GM23338 (cell line): ENCODE measurements at regions not wholly inside any gene's neighbourhood (a gene's known extent, or its start where the extent isn't known, plus 50 kb on each side); places are given as distances from the start of the nearest gene placed in this dataset.

ENCODE experiments used
- CREB1 ChIP-seq: fragments of 250-450 bp; sonication (Bioruptor Pico); IDR thresholded peaks from 2 replicates; pipeline ENCODE4 v1.5.0; 2020; ENCODE audit warnings: low read depth, mild to moderate bottlenecking, moderate library complexity
- CTCF ChIP-seq, 2 experiments: fragments of 200-600 bp in 1 of 2; sonication (generic) in 1 of 2; conservative IDR thresholded peaks; 2 replicates each; pipeline versions ENCODE4 v1.5.1 to v1.6.1; 2016 to 2017; ENCODE audit warnings: antibody characterized with exemption in 2 of 2, low read depth in 2 of 2, mild to moderate bottlenecking in 2 of 2, moderate library complexity in 1 of 2
- EZH2 ChIP-seq: fragments of 200-600 bp; sonication (generic); IDR thresholded peaks from one replicate; pipeline ENCODE4 v1.8.0; 2017; ENCODE audit warnings: antibody characterized with exemption, mild to moderate bottlenecking, low read depth; ENCODE audit not compliant: unreplicated experiment
- EZH2phosphoT487 ChIP-seq: fragments of 200-600 bp; sonication (generic); IDR thresholded peaks from one replicate; pipeline ENCODE4 v1.8.1; 2018; ENCODE audit warnings: antibody characterized with exemption; ENCODE audit not compliant: unreplicated experiment
- JUNB ChIP-seq: IDR thresholded peaks from one replicate; pipeline ENCODE4 v1.6.1; 2016; ENCODE audit warnings: antibody characterized with exemption; ENCODE audit not compliant: unreplicated experiment
- NANOG ChIP-seq: IDR thresholded peaks from 2 replicates; pipeline ENCODE4 v1.6.1; 2016; ENCODE audit warnings: antibody characterized with exemption, borderline replicate concordance
- POLR2AphosphoS5 ChIP-seq: IDR thresholded peaks from 2 replicates; pipeline ENCODE4 v1.6.1; 2016; ENCODE audit warnings: antibody characterized with exemption, low read depth
- ZNF114 ChIP-seq: fragments of 250-450 bp; sonication (Bioruptor Pico); IDR thresholded peaks from 2 replicates; pipeline ENCODE4 v1.5.0; 2020; ENCODE audit warnings: mild to moderate bottlenecking, moderate library complexity
- ZNF331 ChIP-seq: fragments of 250-450 bp; sonication (Bioruptor Pico); IDR thresholded peaks from 2 replicates; pipeline ENCODE4 v1.5.0; 2020; ENCODE audit warnings: low read depth, mild to moderate bottlenecking, moderate library complexity
- ZNF462 ChIP-seq: fragments of 250-450 bp; sonication (Bioruptor Pico); IDR thresholded peaks from 2 replicates; pipeline ENCODE4 v1.5.0; 2020; ENCODE audit warnings: mild to moderate bottlenecking, moderate library complexity
- TF ChIP-seq, protein P1 (sequence below): IDR thresholded peaks from 2 replicates; pipeline ENCODE4 v1.6.1; 2016; ENCODE audit warnings: antibody characterized with exemption
- TF ChIP-seq, protein P2 (sequence below): IDR thresholded peaks from one replicate; pipeline ENCODE4 v1.6.1; 2018; ENCODE audit warnings: antibody characterized with exemption; ENCODE audit not compliant: unreplicated experiment

GRCh38 chr22:33126881-33127280 is 68.7 kb upstream of the SYN3 start:
- peak; percentile 76 to 88 for TF ChIP-seq CTCF (conservative IDR thresholded peaks at IDR 0.05; ENCODE audit: low read depth in 2 of 2)
- no peak for TF ChIP-seq EZH2
- TF ChIP-seq POLR2AphosphoS5, result no peak
- TF ChIP-seq, protein P1, sequence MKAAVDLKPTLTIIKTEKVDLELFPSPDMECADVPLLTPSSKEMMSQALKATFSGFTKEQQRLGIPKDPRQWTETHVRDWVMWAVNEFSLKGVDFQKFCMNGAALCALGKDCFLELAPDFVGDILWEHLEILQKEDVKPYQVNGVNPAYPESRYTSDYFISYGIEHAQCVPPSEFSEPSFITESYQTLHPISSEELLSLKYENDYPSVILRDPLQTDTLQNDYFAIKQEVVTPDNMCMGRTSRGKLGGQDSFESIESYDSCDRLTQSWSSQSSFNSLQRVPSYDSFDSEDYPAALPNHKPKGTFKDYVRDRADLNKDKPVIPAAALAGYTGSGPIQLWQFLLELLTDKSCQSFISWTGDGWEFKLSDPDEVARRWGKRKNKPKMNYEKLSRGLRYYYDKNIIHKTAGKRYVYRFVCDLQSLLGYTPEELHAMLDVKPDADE, result no peak
- TF ChIP-seq CREB1 (CRISPR knock-in tag), result no peak
- TF ChIP-seq, protein P2, sequence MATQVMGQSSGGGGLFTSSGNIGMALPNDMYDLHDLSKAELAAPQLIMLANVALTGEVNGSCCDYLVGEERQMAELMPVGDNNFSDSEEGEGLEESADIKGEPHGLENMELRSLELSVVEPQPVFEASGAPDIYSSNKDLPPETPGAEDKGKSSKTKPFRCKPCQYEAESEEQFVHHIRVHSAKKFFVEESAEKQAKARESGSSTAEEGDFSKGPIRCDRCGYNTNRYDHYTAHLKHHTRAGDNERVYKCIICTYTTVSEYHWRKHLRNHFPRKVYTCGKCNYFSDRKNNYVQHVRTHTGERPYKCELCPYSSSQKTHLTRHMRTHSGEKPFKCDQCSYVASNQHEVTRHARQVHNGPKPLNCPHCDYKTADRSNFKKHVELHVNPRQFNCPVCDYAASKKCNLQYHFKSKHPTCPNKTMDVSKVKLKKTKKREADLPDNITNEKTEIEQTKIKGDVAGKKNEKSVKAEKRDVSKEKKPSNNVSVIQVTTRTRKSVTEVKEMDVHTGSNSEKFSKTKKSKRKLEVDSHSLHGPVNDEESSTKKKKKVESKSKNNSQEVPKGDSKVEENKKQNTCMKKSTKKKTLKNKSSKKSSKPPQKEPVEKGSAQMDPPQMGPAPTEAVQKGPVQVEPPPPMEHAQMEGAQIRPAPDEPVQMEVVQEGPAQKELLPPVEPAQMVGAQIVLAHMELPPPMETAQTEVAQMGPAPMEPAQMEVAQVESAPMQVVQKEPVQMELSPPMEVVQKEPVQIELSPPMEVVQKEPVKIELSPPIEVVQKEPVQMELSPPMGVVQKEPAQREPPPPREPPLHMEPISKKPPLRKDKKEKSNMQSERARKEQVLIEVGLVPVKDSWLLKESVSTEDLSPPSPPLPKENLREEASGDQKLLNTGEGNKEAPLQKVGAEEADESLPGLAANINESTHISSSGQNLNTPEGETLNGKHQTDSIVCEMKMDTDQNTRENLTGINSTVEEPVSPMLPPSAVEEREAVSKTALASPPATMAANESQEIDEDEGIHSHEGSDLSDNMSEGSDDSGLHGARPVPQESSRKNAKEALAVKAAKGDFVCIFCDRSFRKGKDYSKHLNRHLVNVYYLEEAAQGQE, result no peak
- TF ChIP-seq ZNF331 (CRISPR knock-in tag), result no peak
- TF ChIP-seq EZH2phosphoT487, result no peak
- TF ChIP-seq ZNF114 (CRISPR knock-in tag), result no peak
- no peak for TF ChIP-seq JUNB
- TF ChIP-seq ZNF462, result no peak
- TF ChIP-seq NANOG, result no peak
